H1 (cell line): ENCODE measurements at regions not wholly inside any gene's neighbourhood (a gene's known extent, or its start where the extent isn't known, plus 50 kb on each side); places are given as distances from the start of the nearest gene placed in this dataset.

Source experiments
- CTCF ChIA-PET: fragments of 300-600 bp; sonication (Branson Sonifier 250); formaldehyde crosslinking; loops from one replicate; lab custom pipeline; 2021; ENCODE audit not compliant: partially characterized antibody; lab: Charles Lee
- POLR2A ChIA-PET: fragments of 300-600 bp; sonication (Branson Sonifier 250); formaldehyde crosslinking; loops from one replicate; lab custom pipeline; 2021; ENCODE audit warnings: inconsistent platforms; ENCODE audit not compliant: partially characterized antibody; lab: Charles Lee
- DNase-seq, 2 experiments: peaks; one replicate each; pipeline versions ENCODE4 v3.0.0 to v3.0.0-alpha.2; 2010 to 2022; ENCODE audit warnings: low spot score in 2 of 2, low read depth in 1 of 2, mixed read lengths in 1 of 2
- FAIRE-seq: peaks from 2 replicates; lab custom pipeline; 2011; peaks lifted over from hg19 to GRCh38; lab: Jason Lieb, UNC
- H2AFZ ChIP-seq: 2 replicates; pipeline ENCODE4 v1.8.1; 2012; ENCODE audit warnings: low read length, inconsistent platforms
- H2AK5ac ChIP-seq: 2 replicates; pipeline ENCODE4 v1.6.1; 2013; ENCODE audit warnings: low read depth, low read length
- H2BK120ac ChIP-seq: replicated peaks from 2 replicates; pipeline ENCODE3; 2013; ENCODE audit warnings: low read depth, low read length, inconsistent platforms
- H2BK12ac ChIP-seq: 2 replicates; pipeline ENCODE4 v1.6.1; 2013; ENCODE audit warnings: low read depth, low read length
- H2BK15ac ChIP-seq: 2 replicates; pipeline ENCODE4 v1.6.1; 2013; ENCODE audit warnings: low read length
- H2BK20ac ChIP-seq: 2 replicates; pipeline ENCODE4 v1.6.1; 2013; ENCODE audit warnings: low read length
- H2BK5ac ChIP-seq: 2 replicates; pipeline ENCODE4 v1.6.1; 2013; ENCODE audit warnings: low read depth, low read length
- H3K14ac ChIP-seq: 2 replicates; pipeline ENCODE4 v1.6.1; 2013; ENCODE audit warnings: inconsistent platforms; ENCODE audit not compliant: insufficient read length
- H3K18ac ChIP-seq: 2 replicates; pipeline ENCODE4 v1.6.1; 2013; ENCODE audit warnings: low read length; ENCODE audit errors: extremely low read depth
- H3K23ac ChIP-seq: 2 replicates; pipeline ENCODE4 v1.6.1; 2013; ENCODE audit warnings: inconsistent platforms; ENCODE audit not compliant: insufficient read length
- H3K23me2 ChIP-seq: 2 replicates; pipeline ENCODE4 v1.6.1; 2013; ENCODE audit warnings: low read depth, low read length
- H3K27ac ChIP-seq: 2 replicates; pipeline ENCODE4 v1.6.1; 2011; ENCODE audit warnings: low read depth, low read length, inconsistent platforms
- H3K27me3 ChIP-seq, 4 experiments: replicated peaks in 1 of 4; 1 replicate in 1 of 4; 2 replicates in 3 of 4; pipeline versions ENCODE4 v1.6.1 to v1.8.1; 2011 to 2013; ENCODE audit warnings: low read length in 3 of 4, mild to moderate bottlenecking in 3 of 4, inconsistent platforms in 2 of 4, mixed read lengths in 2 of 4, moderate library complexity in 1 of 4; ENCODE audit not compliant: control insufficient read depth in 3 of 4, insufficient read depth in 3 of 4; ENCODE audit errors: extremely low read depth in 1 of 4
- H3K36me3 ChIP-seq, 4 experiments: 2 replicates each; pipeline versions ENCODE4 v1.6.1 to v1.8.1; 2011 to 2013; ENCODE audit warnings: mild to moderate bottlenecking in 4 of 4, low read length in 3 of 4, moderate library complexity in 2 of 4, control low read depth in 1 of 4, inconsistent platforms in 1 of 4; ENCODE audit not compliant: insufficient read depth in 4 of 4, control insufficient read depth in 2 of 4
- H3K4ac ChIP-seq: replicated peaks from 2 replicates; pipeline ENCODE3; 2013; ENCODE audit warnings: low read length, low read depth, mixed read lengths, inconsistent platforms; ENCODE audit not compliant: insufficient read length
- H3K4me1 ChIP-seq, 4 experiments: replicated peaks in 1 of 4; 1 replicate in 1 of 4; 2 replicates in 3 of 4; pipeline versions ENCODE4 v1.6.1 to v1.8.1; 2011 to 2013; ENCODE audit warnings: low read length in 3 of 4, inconsistent platforms in 2 of 4, mixed read lengths in 1 of 4; ENCODE audit not compliant: insufficient read depth in 4 of 4, control insufficient read depth in 3 of 4
- H3K4me2 ChIP-seq, 2 experiments: 2 replicates each; pipeline versions ENCODE4 v1.6.1 to v1.8.1; 2011 to 2013; ENCODE audit warnings: low read depth in 2 of 2, low read length in 2 of 2, control low read depth in 1 of 2, inconsistent platforms in 1 of 2, mild to moderate bottlenecking in 1 of 2; ENCODE audit not compliant: insufficient read depth in 1 of 2
- H3K4me3 ChIP-seq, 4 experiments: fragments of 200-600, 300-600 bp in 1 of 4; sonication (generic), shearing (Covaris generic), sonication (Bioruptor Twin) in 1 of 4; 2 replicates each; pipeline versions ENCODE4 v1.5.1 to v1.8.1; 2011 to 2016; ENCODE audit warnings: low read length in 4 of 4, low read depth in 3 of 4, control low read depth in 2 of 4, inconsistent platforms in 2 of 4, mild to moderate bottlenecking in 2 of 4, mixed read lengths in 1 of 4, moderate library complexity in 1 of 4; ENCODE audit not compliant: insufficient read depth in 2 of 4; ENCODE audit errors: extremely low read depth in 1 of 4
- H3K56ac ChIP-seq: replicated peaks from 2 replicates; pipeline ENCODE3; 2013; ENCODE audit warnings: low read depth, mild to moderate bottlenecking, mixed read lengths, low read length, inconsistent platforms; ENCODE audit not compliant: insufficient read length
- H3K79me1 ChIP-seq: 2 replicates; pipeline ENCODE4 v1.6.1; 2013; ENCODE audit warnings: low read depth, low read length, control low read depth
- H3K79me2 ChIP-seq, 2 experiments: 2 replicates each; pipeline versions ENCODE4 v1.6.1 to v1.8.1; 2012 to 2013; ENCODE audit warnings: low read length in 2 of 2, mild to moderate bottlenecking in 2 of 2, inconsistent platforms in 1 of 2; ENCODE audit not compliant: insufficient read depth in 2 of 2, control insufficient read depth in 1 of 2
- H3K9ac ChIP-seq, 4 experiments: replicated peaks in 1 of 4; 1 replicate in 1 of 4; 2 replicates in 3 of 4; pipeline versions ENCODE4 v1.6.1 to v1.8.1; 2011 to 2013; ENCODE audit warnings: low read depth in 3 of 4, low read length in 3 of 4, control low read depth in 2 of 4, mild to moderate bottlenecking in 2 of 4, moderate library complexity in 2 of 4, inconsistent platforms in 1 of 4; ENCODE audit errors: extremely low read depth in 1 of 4
- H3K9me3 ChIP-seq, 2 experiments: 2 replicates each; pipeline versions ENCODE4 v1.6.1 to v1.8.1; 2012 to 2013; ENCODE audit warnings: mild to moderate bottlenecking in 2 of 2, moderate library complexity in 2 of 2, control low read depth in 1 of 2, inconsistent platforms in 1 of 2, low read depth in 1 of 2, low read length in 1 of 2, mixed read lengths in 1 of 2; ENCODE audit not compliant: insufficient read depth in 2 of 2
- H4K20me1 ChIP-seq, 2 experiments: replicated peaks in 1 of 2; 2 replicates each; pipeline versions ENCODE3 to v1.8.1; 2011 to 2013; ENCODE audit warnings: inconsistent platforms in 2 of 2, low read length in 2 of 2, mild to moderate bottlenecking in 1 of 2; ENCODE audit not compliant: insufficient read depth in 2 of 2, control insufficient read depth in 1 of 2
- H4K5ac ChIP-seq: 2 replicates; pipeline ENCODE4 v1.6.1; 2013; ENCODE audit warnings: low read length, low read depth, mixed read lengths, inconsistent platforms; ENCODE audit not compliant: insufficient read length
- H4K8ac ChIP-seq: 2 replicates; pipeline ENCODE4 v1.8.0; 2013; ENCODE audit warnings: mild to moderate bottlenecking, moderate library complexity, low read length, inconsistent platforms; ENCODE audit not compliant: insufficient read depth; ENCODE audit errors: extremely low read depth
- H4K91ac ChIP-seq: replicated peaks from 2 replicates; pipeline ENCODE3; 2013; ENCODE audit warnings: low read length, mixed read lengths, inconsistent platforms; ENCODE audit not compliant: insufficient read length
- TEAD4 ChIP-seq: IDR thresholded peaks from 2 replicates; pipeline ENCODE4 v1.6.1; 2012; ENCODE audit warnings: low read depth, low read length, inconsistent platforms, mixed read lengths
- WGBS, 2 experiments: shearing (Covaris generic) in 1 of 2; methylation state at CpG; one replicate each; pipeline versions ENCODE4 v1.1.6 to v1.1.7; 2013 to 2015; ENCODE audit warnings: low lambda C conversion rate in 2 of 2, mixed read lengths in 2 of 2, inconsistent platforms in 1 of 2, low coverage in 1 of 2, missing lambda C conversion rate in 1 of 2; ENCODE audit not compliant: insufficient replicate concordance in 2 of 2, insufficient coverage in 1 of 2, insufficient read length in 1 of 2; ENCODE audit errors: extremely low coverage in 1 of 2, missing lambda C conversion rate in 1 of 2; 5-methylcytosine and 5-hydroxymethylcytosine counted together

- no peak for DNase-seq
- H3K36me3 ChIP-seq: no peaks in the 10 kb centered on the region
- H4K5ac ChIP-seq: no peak overlapping the region
- no peak overlapping the region for H3K14ac ChIP-seq
- CTCF ChIA-PET: no interaction called here
- no peak for TF ChIP-seq TEAD4
- TF ChIP-seq, all 59 proteins: peak for 0
- Histone ChIP-seq H3K23me2 (no peaks in the 10 kb centered on the region), H2BK20ac (no peak overlapping the region), H3K27ac (no peak overlapping the region), H2BK12ac (no peak overlapping the region), H3K18ac (no peak overlapping the region), H4K8ac (no peak overlapping the region), H3K9me3 (peaks cover 9 to 10% of the 10 kb centered on the region in 2 experiments; a peak in 3 of 4 replicates), H2AK5ac (no peak overlapping the region), H3K56ac (no peak overlapping the region), H3K23ac (no peak overlapping the region), H2AFZ (no peak overlapping the region), H3K4me2 (no peak overlapping the region), H4K91ac (no peak overlapping the region), H2BK5ac (no peak overlapping the region), H3K9ac (no peak overlapping the region), H3K4me1 (no peaks in the 10 kb centered on the region), H3K4ac (no peak overlapping the region), H3K4me3 (no peak overlapping the region), H3K27me3 (no peaks in the 10 kb centered on the region), H4K20me1 (no peaks in the 10 kb centered on the region), H2BK120ac (no peak overlapping the region), H3K79me2 (no peaks in the 10 kb centered on the region), H2BK15ac (no peak overlapping the region), H3K79me1 (no peaks in the 10 kb centered on the region)
- POLR2A ChIA-PET: no interaction called here
- FAIRE-seq: no peak
- 94% methylated on average over 3 of the region's 3 CpGs; no CpG with 5 or more reads in 1 of the 2 experiments for WGBS, 2 experiments
Measured at GRCh38 chr2:126475031-126475430, 180.9 kb upstream of the GYPC start.
